ENCODE measurements at regions not wholly inside any gene's neighbourhood (a gene's known extent, or its start where the extent isn't known, plus 50 kb on each side); places are given as distances from the start of the nearest gene placed in this dataset.

GRCh38 chr5:143564417-143564816, 160.9 kb upstream of the NR3C1 start:
- DNase-seq (ENCODE audit: low read depth) = no peak

- peak; percentile 52 for DNase-seq (ENCODE audit: low read depth)
These were observed 159.4 kb upstream of the NR3C1 start for GRCh38 chr5:143562935-143563334.

- DNase-seq (ENCODE audit: low read depth) = no peak
These were observed 157.7 kb upstream of the NR3C1 start for GRCh38 chr5:143561219-143561618.

DNA sequence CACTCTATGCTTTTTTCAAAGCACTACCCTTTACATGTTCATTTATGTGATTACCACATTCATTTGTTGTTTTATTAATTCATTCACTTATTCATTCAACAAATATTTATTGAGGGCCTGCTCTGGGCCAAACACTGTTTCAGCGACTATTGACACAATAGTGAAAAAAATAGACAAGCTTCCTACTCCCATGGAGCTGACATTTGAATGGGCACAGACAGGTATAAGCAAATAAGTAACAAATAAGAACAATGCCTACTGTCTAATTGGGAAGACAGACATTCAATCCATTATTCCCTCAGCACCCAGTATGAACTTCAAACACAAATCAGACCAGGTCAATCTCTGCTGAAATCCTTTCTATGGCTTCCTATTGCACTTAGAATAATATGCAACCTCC, 156.9 kb upstream of the NR3C1 start:
- no peak for DNase-seq (ENCODE audit: low read depth)

GRCh38 chr5:143559586-143560109, 156.2 kb upstream of the NR3C1 start:
- DNase-seq (ENCODE audit: low read depth) = no peak

GRCh38 chr5:143558048-143558447, 154.6 kb upstream of the NR3C1 start:
- no peak for DNase-seq (ENCODE audit: low read depth)

DNA sequence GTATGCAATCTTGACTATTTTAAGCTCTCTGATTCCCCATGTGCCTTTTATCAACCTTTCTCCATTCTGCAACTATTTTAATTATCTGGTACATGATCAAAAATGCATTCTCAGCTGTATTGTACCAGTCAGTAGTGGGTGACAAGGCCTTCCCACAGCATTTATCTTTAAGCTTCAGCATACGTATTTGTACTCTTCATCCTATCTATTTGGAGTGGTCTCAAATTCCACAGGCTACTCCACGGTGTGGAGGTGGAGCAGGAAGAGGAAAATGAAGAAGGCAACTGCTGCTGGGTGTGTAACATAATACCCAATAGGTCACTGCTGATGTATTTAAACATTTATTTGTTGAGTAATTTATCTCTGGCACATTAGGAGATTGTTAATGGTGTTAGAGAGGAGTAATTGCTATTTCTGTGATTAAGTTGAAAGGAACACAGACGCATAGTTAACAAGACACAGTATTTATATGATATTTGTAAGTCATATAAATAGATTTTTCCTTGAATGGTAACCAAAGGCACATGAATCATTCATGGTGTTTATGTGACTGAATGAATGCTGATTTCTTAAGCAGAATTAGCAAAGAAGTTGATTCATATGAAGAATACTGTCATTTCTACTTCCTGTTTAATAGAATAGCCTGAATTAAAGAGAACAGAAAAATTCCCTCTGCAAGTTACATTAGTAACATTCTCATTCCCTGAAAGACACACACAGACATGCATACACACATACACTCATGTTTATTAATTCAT, 153.8 kb upstream of the NR3C1 start:
- peak; percentile 63 for DNase-seq (ENCODE audit: low read depth)

- peak; percentile 16 for DNase-seq (ENCODE audit: low read depth)
These were observed 151.5 kb upstream of the NR3C1 start for GRCh38 chr5:143554918-143555477.

GRCh38 chr5:143554187-143554717, 150.8 kb upstream of the NR3C1 start:
- peak; percentile 95 for DNase-seq (ENCODE audit: low read depth)

DNA sequence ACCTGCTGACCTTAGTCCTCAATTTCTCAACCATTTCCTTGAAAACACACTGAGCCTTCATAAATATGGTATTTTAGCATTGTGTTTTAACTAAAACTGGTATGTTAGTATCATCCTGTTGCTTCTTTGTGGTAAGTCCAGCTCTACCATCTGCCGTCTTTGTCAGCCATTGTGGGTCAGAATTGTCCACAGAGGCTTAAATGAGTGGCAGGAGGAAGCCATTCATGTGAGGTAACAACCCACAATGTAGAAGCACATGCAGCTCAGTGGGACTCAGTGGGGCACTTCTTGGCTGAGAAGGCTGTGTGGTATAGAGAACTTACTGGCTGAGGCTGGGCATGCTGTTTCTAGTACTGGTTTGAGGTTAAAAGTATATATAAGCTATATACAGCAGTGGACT, 149.2 kb upstream of the NR3C1 start:
- DNase-seq (ENCODE audit: low read depth) = peak; percentile 92

DNA sequence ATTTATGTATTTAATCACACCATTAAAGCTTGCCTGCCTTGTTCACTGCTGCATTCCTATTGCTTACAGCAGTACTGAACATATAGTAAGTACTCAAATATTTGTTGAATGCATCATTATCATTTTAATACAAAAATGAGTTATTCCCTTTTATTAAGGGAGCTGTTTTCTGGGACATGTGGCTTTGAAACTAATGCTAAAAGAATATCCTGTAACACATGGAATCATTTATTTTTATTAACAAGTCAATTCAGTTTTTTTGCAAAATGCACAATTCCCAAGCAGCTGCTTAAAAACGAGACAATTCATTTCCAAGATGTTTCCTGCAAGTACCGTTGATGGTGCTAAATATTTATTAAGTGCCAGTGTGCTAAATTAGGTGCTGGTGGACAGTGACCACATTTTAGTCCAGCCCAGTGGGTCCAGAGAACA, 148.3 kb upstream of the NR3C1 start:
- peak; percentile 36 for DNase-seq (ENCODE audit: low read depth)

DNA sequence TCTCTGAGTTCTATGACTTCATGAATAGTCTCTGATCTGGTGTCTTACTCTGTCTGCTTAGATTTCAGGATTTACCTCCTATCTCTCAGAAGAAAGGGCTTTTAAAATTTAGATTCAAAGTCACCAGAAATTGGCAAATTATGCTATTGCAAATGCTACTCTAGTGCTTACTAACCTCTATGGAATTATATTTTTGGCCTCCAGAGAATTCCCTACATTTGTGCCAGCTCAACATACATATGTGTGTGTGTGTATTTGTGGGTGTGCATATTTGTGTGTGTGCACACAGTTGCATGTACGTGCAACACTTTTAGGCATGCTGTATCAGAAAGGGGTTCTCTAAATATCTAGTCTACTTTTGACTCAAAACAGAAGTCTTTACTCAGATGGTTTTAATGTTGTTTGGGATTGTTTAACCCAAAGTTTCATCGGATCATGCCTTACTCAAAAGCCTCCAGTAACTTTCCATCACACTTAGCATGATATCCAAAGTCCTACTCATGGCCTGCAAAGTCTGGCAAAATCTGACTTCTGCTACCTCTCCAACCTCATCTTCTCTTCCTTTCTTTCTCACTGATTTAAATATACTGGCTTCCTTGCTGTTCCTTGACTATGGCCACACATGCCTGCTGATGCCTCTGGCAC, 147.6 kb upstream of the NR3C1 start:
- DNase-seq (ENCODE audit: low read depth) = no peak

GRCh38 chr5:143547342-143547741, 143.9 kb upstream of the NR3C1 start:
- no peak for DNase-seq (ENCODE audit: low read depth)

DNA sequence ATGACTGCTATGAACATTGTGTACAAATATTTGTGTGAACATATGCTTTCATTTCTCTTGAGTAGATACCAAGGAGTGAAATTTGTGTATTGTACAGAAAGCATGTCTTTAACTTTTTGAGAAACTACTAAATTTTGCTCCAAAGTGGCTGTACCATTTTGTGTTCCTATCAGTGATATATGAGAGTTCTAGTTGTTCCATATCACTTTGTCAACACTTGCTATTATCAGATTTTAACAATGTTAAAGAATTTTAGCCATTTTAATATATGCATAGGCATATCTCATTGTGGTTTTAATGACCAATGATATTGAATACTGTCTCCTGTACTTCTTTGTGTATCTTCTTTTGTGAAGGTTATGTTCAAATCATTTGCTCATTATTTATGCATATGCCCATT, 142.9 kb upstream of the NR3C1 start:
- no peak for DNase-seq (ENCODE audit: low read depth)

GRCh38 chr5:143544606-143545005, 141.1 kb upstream of the NR3C1 start:
- no peak for DNase-seq (ENCODE audit: low read depth)

DNA sequence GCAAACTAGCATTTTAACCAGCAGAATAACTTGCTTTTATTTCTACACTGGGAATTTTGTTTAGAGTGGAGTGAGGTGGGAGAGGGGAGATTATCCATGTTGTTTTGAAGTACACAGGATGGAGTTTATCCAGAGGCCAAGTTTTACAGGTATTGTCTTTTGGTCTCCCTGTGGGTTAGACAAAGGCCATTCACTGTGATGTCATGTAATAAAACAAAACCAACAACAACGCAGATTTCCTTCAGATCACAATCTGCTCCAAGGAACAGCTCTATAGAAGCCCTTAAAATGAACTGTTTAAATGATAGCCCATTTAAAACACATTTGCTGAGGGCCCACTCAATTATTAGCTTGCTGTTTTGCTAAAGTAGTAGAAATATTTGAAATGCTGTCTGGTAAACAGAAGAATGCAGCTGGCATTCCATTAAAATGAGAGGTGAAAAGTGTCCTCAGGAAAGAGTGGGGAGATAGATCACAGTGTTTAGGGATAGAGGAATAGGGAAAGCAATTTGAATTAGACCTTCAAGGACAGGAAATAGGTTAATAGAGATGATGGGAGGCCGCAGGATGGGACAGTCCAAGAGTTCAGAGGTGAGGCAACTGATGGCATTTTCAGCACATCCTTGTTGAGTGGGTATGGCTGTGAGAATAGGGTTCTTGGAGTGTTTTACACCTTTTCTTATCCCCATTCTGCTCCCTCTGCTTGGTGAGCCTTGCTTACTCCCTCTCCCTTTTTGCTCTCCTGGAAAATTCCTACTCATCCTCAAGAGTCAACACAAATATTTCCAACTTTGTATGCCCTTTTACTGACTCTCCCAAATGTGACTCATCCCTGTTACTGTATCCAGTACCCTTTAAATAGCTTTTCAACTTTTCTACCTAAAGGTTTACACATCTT, 140.1 kb upstream of the NR3C1 start:
- DNase-seq (ENCODE audit: low read depth) = peak; percentile 39

DNA sequence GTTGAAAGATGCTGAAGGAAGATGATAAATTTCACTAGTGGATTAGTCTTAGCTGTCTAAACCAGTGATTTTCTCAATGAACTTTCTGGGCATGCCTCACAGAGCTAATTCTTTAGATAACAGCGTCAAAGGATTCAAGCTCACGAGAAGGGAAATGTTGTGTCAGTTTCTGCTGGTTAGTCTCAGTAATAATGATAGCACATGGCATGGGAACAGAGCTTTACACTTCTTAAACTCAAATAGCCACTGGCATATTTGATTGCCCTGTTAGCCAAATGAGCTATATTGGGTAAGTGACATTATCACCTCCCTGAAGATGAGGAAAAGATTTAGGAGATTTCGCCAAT, 139.3 kb upstream of the NR3C1 start:
- no peak for DNase-seq (ENCODE audit: low read depth)

DNA sequence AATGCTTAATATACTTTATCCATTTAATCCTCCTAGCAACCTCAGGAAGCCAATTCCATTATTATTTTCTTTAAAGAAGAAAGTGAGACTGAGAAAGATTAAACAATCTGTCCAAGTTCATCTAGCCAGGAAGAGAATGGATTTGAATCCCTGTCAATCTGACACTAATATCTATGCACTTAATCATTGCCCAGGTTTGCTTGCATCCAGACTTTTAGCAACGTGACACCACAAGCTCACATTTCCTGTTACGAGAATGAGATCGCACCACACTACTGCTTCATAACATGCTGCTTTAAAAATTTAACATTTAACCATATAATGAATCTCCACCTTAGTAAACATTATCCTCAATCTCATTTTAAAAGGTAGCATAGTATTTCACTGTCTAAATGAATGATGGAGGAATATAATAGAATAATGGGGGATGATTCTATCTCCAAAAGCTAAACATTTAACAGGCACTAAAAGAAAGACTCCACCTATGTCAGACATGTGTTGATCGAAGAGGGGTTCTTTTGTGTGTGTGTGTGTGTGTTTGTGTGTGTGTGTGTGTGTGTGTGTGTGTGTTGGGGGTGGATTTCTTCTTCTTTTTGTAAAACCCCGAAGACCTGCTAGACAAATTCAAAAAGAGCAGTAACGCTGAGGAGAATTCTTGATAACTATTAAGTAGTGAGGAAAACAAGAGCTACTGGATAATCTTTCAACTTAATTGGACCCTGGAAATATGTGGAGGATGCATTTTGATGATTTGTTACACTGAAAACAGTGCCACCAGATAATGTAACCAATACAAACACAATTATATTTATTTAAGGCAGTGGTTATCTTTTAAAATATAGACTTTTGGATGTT, 138.7 kb upstream of the NR3C1 start:
- DNase-seq (ENCODE audit: low read depth) = no peak

GRCh38 chr5:143539742-143540141, 136.3 kb upstream of the NR3C1 start:
- no peak for DNase-seq (ENCODE audit: low read depth)

- no peak for DNase-seq (ENCODE audit: low read depth)
These were observed 133.6 kb upstream of the NR3C1 start for GRCh38 chr5:143537056-143537455.

Measured in myocyte (in vitro differentiated cells).